ENCODE measurements at regions not wholly inside any gene's neighbourhood (a gene's known extent, or its start where the extent isn't known, plus 50 kb on each side); places are given as distances from the start of the nearest gene placed in this dataset.

DNA sequence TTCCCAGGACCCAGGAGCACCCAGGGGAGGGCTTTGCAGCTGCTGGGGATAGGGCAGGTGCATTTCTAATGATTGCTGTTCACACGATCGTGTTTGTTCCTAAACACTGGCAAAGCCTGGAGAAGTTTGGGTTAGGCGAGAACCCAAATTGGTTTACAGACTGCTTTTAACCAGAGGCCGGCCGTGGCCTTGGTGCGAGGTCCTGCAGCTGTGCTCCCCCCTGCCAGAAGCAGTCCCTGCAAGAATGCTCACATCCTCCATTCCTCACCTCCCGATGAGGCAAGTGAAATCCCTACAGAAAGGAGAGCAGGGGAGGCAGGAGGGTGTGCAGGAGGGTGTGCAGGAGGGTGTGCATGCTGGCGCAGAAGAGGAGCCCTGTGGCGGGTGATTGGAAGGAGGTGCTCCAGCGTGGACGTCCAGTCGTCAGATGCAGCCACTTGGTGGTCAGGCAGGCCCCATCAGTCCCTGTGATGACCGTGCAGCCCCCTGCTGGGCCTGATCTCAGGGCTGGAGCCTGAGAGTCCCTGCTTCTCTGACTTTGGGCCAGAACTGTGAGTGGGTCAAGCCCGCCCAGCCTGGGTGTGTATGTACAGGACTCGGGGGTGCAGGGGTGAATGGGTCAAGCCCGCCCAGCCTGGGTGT, 55.7 kb upstream of the FRMD1 start:
- H3K4me3 ChIP-seq: no peak overlapping the region
- peak in 1 of 2 experiments; percentile 30 for DNase-seq (ENCODE audit: low read depth in 1 of 2, low spot score in 2 of 2)
- no peaks in the 10 kb centered on the region for H3K9me3 ChIP-seq (replicated peaks)
- H3K27ac ChIP-seq: no peak overlapping the region
- no peaks in the 10 kb centered on the region for H3K4me1 ChIP-seq (replicated peaks)
- no peaks in the 10 kb centered on the region for H3K36me3 ChIP-seq
- peaks cover 2% of the 10 kb centered on the region; the same call in 1 of the 2 replicates for H3K27me3 ChIP-seq (replicated peaks)

DNA sequence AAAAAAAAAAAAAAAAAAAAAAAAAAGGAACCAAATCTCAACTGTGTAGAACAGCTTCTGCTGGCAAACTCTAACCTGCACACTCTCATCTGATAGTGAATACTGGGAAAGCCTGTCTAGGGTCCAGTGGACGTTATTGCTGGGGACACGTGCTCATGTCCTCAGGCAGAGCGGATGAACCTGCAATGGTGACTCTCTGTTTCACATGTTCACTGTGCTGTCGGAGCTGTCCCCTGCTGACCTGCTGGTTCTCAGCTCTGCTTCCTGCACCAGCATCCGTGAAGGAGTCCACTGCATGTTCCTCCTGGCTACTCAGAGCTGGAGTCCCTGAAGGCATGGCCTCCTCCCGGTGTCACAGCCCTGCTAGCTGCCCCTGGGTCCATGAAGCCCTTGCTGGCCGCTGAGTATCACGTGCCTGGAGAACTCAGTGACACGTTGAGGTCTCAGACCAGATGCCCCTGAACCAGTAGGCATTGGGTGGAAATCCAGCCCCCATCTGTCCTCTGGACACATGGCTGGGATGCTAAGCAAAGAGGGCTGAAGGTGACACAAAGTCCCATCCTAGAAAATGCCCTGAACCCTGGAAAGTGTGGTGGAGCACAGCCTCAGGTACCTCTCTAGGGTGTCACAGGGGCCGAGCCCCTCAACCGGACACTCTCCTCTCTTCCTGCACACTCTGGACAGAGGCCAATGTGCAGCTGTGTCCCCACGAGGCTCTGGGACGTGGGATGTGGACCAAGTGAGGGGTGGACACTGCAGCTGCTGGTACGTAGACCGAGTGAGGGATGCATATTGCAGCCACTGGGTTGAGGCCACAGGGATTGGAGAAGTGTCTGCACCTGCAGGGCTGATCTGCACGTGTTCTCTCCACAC, 54.9 kb upstream of the FRMD1 start:
- Histone ChIP-seq H3K27me3 (replicated peaks) (peaks cover 2% of the 10 kb centered on the region; the same call in 1 of the 2 replicates), H3K27ac (no peak overlapping the region), H3K36me3 (no peaks in the 10 kb centered on the region), H3K9me3 (replicated peaks) (no peaks in the 10 kb centered on the region), H3K4me3 (no peak overlapping the region), H3K4me1 (replicated peaks) (no peaks in the 10 kb centered on the region)
- DNase-seq (ENCODE audit: low read depth in 1 of 2, low spot score in 2 of 2): peak in 1 of 2 experiments; percentile 31

DNA sequence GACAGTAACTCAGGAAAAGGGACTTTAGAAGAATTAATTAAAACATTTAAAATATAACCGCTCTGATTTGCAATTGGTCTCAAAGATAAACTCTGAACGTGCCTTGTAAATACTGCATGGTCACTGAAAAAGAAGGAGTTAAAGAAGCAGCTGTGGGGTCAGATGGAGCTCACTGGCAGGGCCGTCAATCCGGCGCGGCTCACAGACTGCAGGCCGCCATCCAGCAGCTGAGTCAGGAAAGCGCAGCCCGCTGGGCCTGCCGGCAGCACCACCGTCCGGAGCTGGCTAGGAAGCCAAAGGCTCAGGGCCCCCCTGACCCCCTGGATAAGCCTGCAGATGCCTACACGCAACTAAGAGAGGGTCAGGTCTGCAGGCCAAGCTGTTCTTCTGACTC, 54.2 kb upstream of the FRMD1 start:
- Histone ChIP-seq H3K9me3 (replicated peaks) (no peaks in the 10 kb centered on the region), H3K4me1 (replicated peaks) (no peaks in the 10 kb centered on the region), H3K27me3 (replicated peaks) (peaks cover 2% of the 10 kb centered on the region; the same call in 1 of the 2 replicates), H3K4me3 (no peak overlapping the region), H3K27ac (no peak overlapping the region), H3K36me3 (no peaks in the 10 kb centered on the region)
- peak in 1 of 2 experiments; percentile 18 for DNase-seq (ENCODE audit: low read depth in 1 of 2, low spot score in 2 of 2)

DNA sequence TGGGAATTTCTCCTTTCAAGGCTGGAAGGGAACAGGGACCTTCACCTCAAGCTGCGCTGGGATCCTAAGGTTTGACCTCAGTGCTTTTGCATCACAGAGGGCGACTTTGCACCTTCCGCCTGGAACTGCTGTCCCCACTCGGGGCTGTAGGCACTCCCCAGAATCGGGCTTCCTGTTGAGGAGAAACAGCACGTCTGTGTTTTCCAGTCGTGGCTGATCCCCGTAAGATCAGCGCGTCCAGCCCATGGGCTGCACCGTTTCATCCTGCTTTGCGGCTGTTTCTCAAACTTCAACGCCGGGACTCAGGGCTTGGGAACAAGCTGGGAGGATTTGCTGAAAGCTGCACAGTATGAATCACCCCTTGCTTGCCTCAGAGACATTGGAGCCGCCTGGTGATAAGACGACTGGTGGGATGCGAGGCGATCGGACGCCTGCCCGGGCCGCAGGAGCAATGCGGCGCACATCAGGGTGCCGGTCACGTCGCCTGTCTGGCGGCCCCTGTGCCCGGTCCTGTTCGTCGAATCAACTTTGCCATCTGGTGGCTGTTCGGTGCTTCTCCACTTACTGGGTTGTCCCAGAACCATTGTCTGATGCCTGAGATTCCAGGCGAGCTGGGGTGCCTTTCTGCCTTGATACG, 53.6 kb upstream of the FRMD1 start:
- H3K27me3 ChIP-seq (replicated peaks): peaks cover 2% of the 10 kb centered on the region; the same call in 1 of the 2 replicates
- H3K36me3 ChIP-seq: no peaks in the 10 kb centered on the region
- H3K27ac ChIP-seq: no peak overlapping the region
- H3K4me3 ChIP-seq: no peak overlapping the region
- H3K4me1 ChIP-seq (replicated peaks): no peaks in the 10 kb centered on the region
- no peaks in the 10 kb centered on the region for H3K9me3 ChIP-seq (replicated peaks)
- peak; percentile 18 to 57 for DNase-seq (ENCODE audit: low read depth in 1 of 2, low spot score in 2 of 2)

DNA sequence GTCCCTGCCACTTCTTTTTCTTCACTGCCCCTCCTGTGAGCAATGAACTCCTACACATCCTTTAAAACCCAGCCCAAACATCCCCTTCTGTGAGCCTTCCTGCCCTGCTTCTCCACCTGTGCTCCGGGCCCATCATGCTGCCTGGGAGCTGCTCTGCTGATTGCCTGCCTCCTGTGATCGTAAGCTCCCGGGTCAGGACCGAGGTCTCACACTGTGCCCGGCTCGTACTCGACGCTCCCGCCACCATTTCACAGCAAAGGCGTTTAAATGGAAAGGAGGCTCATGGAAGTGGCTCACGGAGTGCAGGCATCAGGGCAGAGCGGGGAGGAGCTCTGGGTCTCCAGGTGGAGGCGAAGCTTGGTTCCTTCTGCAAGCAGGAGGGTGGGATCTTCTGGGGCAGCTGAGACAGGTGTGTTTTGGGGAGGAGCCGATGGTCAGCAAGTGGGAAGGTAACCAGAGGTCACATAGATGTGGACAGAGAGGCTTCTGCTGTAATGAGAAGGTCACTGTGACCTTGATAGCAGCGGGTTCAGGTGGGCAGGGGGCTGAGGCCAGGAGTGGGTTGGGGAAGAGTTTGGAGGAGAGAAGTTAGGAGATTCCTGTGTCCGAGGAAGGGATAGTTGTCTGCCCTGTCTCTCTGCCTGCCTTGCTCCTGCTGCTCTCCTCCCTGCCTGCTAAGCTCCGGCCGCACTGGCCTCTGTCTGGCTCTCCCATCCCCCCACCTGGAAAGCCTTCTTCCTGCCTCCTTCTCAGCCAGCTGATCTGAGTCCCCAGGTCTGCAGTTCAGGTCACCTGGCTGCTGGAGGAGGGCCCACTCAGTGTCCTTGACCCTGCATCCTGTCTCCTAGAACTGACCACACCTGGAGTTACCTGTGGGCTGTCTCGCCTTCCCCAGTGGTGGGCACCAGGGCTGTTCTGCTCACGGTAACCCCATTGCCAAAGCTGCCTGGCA, 52.7 kb upstream of the FRMD1 start:
- Histone ChIP-seq H3K27ac (no peak overlapping the region), H3K9me3 (replicated peaks) (no peaks in the 10 kb centered on the region), H3K36me3 (no peaks in the 10 kb centered on the region)

DNA sequence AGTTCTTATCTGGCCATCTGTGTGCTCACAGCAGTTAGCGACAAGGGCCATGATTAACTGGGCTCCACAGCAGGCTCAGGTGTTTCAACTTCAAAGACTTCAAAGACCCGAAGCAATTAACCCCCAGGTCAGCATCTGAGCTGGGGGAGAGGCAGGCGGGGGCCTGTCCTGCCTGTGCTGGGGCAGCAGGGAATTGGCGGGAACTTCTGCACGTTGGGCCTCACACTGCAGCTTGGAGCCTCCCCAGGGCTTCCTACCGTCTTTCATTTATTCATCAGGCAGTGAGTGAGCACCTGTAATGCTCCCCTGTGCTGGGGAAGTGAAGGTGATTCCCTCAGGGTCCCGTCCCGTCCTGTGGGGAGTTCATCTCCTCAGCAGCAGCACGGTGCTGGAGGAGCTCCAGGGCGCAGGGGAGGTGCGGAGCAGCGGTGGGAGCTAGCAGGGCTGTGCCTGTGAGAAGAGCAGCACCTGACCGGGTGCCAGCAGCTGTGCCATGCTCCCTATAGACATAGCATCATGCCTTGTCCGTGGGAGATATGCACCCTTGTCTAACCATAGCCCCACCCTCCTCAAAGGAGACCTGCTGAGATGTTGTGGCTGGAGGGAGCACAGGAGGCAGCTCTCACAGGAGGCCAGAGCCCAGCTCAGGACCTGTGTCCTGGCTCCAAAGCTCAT, 51.8 kb upstream of the FRMD1 start:
- Histone ChIP-seq H3K27me3 (replicated peaks) (peaks cover 2% of the 10 kb centered on the region; the same call in 1 of the 2 replicates), H3K36me3 (no peaks in the 10 kb centered on the region), H3K9me3 (replicated peaks) (no peaks in the 10 kb centered on the region), H3K4me3 (no peak overlapping the region), H3K4me1 (replicated peaks) (no peaks in the 10 kb centered on the region), H3K27ac (no peak overlapping the region)
- DNase-seq (ENCODE audit: low read depth in 1 of 2, low spot score in 2 of 2): peak in 1 of 2 experiments; percentile 37

More for the DNA sequence above, 52.7 kb upstream of the FRMD1 start:
- Histone ChIP-seq H3K4me1 (replicated peaks) (no peaks in the 10 kb centered on the region), H3K27me3 (replicated peaks) (peaks cover 2% of the 10 kb centered on the region; the same call in 1 of the 2 replicates), H3K4me3 (no peak overlapping the region)
- peak in 1 of 2 experiments; percentile 36 for DNase-seq (ENCODE audit: low read depth in 1 of 2, low spot score in 2 of 2)

DNA sequence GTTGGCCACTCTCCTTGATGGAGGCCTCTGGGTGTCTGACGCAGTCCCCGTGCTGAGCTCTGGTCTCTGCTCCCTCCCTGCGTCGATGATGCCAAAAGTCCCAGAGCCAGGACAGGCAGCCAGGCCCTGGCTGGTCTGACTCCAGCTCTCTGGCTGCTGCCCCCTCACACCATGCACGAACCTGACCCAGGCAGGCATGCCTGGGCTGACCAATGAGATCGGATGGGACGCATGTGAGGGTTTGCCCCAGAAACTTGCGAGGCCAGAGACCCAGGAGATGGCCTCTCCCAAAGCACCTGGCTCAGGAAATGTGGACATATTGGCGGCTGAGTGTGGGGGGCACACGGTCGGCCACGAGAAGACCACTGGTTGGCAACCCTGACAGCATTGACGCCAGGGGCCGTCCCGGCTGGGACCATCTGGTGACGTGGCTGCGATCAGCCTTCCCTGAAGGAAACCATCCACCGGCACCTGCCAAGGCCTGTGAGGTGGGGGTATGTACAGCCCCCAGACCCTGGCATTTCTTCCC, 51.2 kb upstream of the FRMD1 start:
- Histone ChIP-seq H3K36me3 (no peaks in the 10 kb centered on the region), H3K4me1 (replicated peaks) (no peaks in the 10 kb centered on the region), H3K27me3 (replicated peaks) (peaks cover 2% of the 10 kb centered on the region; the same call in 1 of the 2 replicates), H3K9me3 (replicated peaks) (no peaks in the 10 kb centered on the region), H3K27ac (no peak overlapping the region), H3K4me3 (no peak overlapping the region)
- peak in 1 of 2 experiments; percentile 35 for DNase-seq (ENCODE audit: low read depth in 1 of 2, low spot score in 2 of 2)

DNA sequence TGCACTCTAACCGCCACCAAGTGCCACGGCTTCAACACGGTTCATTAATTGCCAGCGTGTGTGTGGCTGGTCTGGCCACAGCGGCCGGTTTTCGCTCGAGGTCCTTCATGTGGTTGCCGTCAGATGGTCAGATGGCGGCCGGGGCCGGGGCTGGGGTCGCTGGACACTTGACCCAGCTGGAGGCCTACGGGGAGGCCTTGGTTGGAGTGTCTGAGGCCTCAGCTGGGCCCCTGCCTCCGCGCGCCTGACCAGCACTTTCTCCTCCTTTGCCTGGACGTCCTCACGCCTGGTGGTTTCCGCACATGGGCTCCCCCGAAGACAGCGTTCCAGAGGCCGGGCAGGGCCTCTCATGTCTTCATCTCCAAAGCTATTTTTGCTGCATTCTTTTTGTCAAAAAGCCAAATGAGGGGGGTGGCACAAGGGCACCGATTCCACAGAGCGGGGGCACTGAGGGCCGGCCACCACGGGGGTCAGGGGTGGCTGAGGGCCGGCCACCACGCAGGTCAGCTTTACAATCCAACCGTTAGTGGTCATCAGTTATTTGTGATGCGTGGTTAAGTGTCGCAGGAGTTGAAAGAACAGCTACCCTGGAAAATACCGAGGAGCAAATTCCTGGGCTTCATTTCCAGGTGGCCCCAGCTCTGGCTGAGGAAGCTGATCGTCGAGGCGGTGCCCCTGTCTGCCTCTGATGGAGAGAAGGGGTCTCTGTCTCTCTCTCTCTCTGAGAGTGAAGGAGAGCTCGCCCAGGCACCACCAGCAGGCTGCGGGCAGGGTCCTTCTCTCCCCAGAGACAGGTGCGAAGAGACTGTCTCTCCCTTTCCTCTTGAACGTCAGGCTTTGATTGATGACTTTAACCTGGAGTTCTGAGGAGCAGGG, 50.5 kb upstream of the FRMD1 start:
- Histone ChIP-seq H3K27me3 (replicated peaks) (peaks cover 2% of the 10 kb centered on the region; the same call in 1 of the 2 replicates), H3K4me3 (no peak overlapping the region), H3K36me3 (no peaks in the 10 kb centered on the region), H3K27ac (no peak overlapping the region), H3K9me3 (replicated peaks) (no peaks in the 10 kb centered on the region), H3K4me1 (replicated peaks) (no peaks in the 10 kb centered on the region)
- DNase-seq (ENCODE audit: low read depth in 1 of 2, low spot score in 2 of 2): peak in 1 of 2 experiments; percentile 30

DNA sequence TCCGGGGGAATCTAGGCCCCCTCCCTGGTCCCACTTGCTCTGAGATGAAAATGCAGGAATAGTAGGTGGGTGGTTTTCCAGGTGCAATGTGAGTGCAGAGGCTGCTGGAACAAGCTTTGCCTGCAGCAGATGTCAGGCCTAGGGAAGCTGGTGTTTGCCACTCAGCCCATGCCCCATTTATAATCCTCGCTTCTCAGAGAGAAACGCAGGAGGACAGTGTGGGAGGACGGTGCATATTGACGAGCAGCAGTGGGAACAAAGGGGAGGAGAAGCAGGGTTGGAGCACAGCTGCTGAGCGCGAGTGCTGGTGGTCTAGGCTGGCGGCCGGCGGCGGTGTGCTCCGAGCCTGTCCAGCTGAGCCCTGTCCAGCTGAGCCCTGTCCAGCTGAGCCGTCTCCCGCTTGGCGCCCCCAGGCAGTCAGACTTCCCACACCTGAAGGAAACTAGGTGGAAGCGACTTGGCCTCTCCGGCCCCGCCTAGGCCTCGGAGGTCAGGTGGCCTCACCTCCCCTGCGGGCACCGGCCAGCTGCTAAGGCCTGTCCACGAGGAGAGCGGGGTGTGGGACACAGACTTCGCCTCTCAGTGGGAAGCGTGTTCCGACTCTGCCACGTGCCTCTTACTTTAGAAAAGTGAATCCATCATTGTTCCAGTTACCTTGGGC, 49.7 kb upstream of the FRMD1 start:
- Histone ChIP-seq H3K4me1 (replicated peaks) (no peaks in the 10 kb centered on the region), H3K27me3 (replicated peaks) (peaks cover 2% of the 10 kb centered on the region; the same call in 1 of the 2 replicates), H3K27ac (no peak overlapping the region), H3K4me3 (no peak overlapping the region), H3K36me3 (no peaks in the 10 kb centered on the region), H3K9me3 (replicated peaks) (no peaks in the 10 kb centered on the region)
- peak in 1 of 2 experiments; percentile 38 for DNase-seq (ENCODE audit: low read depth in 1 of 2, low spot score in 2 of 2)
